ENCODE measurements at regions not wholly inside any gene's neighbourhood (a gene's known extent, or its start where the extent isn't known, plus 50 kb on each side); places are given as distances from the start of the nearest gene placed in this dataset.

DNA sequence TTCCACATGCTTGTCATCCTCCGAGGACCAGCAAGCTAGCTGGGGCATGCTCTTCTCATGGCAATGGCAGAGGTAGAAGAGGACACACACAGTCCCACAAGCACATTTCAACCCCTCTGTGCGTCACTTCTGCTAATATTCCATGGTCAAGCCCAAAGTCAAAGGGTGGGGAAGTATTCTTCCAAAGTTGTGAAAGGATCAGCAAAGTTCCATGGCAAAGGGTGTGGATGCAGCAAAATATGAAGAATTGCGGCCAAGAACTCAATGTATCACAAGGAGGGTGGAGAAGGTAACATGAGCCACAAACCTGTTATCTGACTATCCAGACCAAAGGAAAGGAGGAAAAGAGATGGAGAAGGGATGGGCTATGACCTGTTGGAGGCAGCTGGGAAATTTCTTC is 71.2 kb upstream of the SNRK start:
- H3K9me3 Mint-ChIP-seq (ENCODE audit: low read depth) = no peaks in the 10 kb centered on the region

DNA sequence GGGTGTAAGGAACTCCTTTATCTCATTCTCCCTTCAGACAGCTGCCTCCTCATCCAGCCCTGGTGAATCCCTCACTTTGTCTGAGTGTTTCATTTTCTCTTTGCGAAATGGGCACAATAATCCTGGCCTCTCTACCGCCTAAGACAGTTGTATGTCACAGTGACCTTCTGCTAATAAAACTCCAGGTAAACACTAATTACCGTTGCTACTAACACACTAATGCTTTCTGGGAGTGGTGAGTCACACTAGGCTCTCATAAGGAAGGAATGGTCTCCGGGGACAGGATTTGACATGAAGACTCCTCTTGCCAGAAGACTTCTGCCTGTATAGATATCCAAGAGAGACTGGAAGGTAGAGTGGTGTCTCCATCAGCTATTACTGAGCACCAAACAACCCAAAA is 71.7 kb upstream of the SNRK start:
- no peaks in the 10 kb centered on the region for H3K36me3 Mint-ChIP-seq
- no peaks in the 10 kb centered on the region for H3K27me3 Mint-ChIP-seq
- H3K27ac Mint-ChIP-seq = no peak overlapping the region
- H3K4me3 Mint-ChIP-seq = no peak overlapping the region
- peaks cover 47% of the 10 kb centered on the region for H3K4me1 Mint-ChIP-seq (ENCODE audit: low read depth)
- no peaks in the 10 kb centered on the region for H3K9me3 Mint-ChIP-seq (ENCODE audit: low read depth)

More for the DNA sequence above, 71.2 kb upstream of the SNRK start:
- H3K27ac Mint-ChIP-seq = no peak overlapping the region
- H3K27me3 Mint-ChIP-seq = no peaks in the 10 kb centered on the region
- H3K4me1 Mint-ChIP-seq (ENCODE audit: low read depth) = peaks cover 52% of the 10 kb centered on the region
- no peaks in the 10 kb centered on the region for H3K36me3 Mint-ChIP-seq
- no peak overlapping the region for H3K4me3 Mint-ChIP-seq

DNA sequence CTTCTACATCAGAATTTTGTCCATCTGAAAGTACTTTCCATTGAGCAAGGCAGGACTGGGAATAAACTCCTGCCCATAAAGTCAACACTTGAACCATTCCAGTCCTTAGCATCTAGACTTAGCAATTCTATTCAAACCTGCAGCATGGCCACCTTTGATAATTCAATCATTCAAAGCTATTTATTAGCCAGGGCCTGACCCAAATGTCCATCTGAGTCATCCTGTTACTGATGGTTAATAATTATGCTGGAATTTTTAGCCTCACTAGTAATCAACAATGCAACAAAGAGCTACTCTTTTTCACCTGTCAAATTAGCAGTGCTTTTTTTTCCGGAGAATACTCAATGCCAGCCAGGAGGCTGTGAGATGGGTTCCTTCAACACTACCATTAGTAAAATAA is 72.7 kb upstream of the SNRK start:
- Mint-ChIP-seq H3K9me3 (ENCODE audit: low read depth) (no peaks in the 10 kb centered on the region), H3K4me3 (no peak overlapping the region), H3K27ac (no peak overlapping the region), H3K4me1 (ENCODE audit: low read depth) (peaks cover 40% of the 10 kb centered on the region), H3K27me3 (no peaks in the 10 kb centered on the region), H3K36me3 (no peaks in the 10 kb centered on the region)

DNA sequence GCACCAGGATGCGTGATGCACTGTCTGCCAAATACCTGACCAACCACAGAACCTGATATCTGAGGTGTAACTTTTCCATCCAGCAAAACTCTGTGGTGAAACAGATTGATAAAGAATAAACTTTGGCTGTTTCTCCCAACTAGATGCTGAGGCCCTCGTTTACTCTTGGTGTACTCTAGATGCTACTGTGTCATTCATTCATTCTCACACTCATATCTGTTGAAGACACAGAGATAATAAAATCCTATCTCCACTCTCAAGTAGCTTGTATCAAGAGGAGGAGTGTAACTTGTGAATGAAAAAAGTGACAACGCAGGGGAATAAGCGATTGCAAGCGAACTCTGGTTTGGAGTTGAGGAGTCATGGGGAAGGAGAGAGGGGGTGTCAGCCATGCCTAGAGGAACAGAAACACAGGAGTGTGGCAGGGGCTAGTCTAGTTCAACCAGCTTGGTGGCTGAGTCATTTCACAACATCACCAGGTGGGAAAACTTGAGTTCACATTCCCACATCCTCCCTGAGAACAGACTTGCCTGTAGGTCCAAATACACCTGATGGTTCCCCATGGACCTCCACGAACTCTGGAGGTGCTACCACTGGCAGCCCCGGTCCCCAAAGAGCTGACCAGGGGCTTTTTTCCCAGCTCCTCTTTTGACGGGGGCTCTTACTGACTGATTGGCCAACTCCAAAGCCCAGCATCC is 73.3 kb upstream of the SNRK start:
- Mint-ChIP-seq H3K9me3 (ENCODE audit: low read depth) (no peaks in the 10 kb centered on the region), H3K27me3 (no peaks in the 10 kb centered on the region), H3K4me3 (no peak overlapping the region), H3K27ac (no peak overlapping the region), H3K36me3 (no peaks in the 10 kb centered on the region), H3K4me1 (ENCODE audit: low read depth) (peaks cover 36% of the 10 kb centered on the region)

DNA sequence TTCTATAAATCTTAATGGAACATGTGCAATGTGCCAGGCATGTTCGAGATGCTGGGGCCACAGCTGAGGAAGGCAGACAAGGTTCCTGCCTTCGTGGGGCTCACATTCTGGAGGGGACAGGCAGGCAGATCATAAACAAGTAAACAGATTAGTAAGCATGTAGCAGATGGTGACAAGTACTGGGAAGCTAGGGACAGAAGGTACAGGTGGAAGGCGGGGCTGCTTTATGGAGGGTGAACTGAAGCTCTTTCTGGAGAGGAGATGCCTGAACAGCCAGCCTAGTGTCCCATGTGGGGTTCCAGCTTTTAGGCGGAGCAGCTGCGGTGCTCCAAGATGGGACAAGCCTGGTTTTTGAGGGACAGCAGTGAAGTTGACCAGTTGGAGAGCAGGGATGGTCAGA is 74.7 kb upstream of the SNRK start:
- no peaks in the 10 kb centered on the region for H3K9me3 Mint-ChIP-seq (ENCODE audit: low read depth)
- H3K36me3 Mint-ChIP-seq = no peaks in the 10 kb centered on the region
- H3K4me3 Mint-ChIP-seq = no peak overlapping the region
- H3K27me3 Mint-ChIP-seq = no peaks in the 10 kb centered on the region
- H3K27ac Mint-ChIP-seq = no peak overlapping the region
- peaks cover 22% of the 10 kb centered on the region for H3K4me1 Mint-ChIP-seq (ENCODE audit: low read depth)

DNA sequence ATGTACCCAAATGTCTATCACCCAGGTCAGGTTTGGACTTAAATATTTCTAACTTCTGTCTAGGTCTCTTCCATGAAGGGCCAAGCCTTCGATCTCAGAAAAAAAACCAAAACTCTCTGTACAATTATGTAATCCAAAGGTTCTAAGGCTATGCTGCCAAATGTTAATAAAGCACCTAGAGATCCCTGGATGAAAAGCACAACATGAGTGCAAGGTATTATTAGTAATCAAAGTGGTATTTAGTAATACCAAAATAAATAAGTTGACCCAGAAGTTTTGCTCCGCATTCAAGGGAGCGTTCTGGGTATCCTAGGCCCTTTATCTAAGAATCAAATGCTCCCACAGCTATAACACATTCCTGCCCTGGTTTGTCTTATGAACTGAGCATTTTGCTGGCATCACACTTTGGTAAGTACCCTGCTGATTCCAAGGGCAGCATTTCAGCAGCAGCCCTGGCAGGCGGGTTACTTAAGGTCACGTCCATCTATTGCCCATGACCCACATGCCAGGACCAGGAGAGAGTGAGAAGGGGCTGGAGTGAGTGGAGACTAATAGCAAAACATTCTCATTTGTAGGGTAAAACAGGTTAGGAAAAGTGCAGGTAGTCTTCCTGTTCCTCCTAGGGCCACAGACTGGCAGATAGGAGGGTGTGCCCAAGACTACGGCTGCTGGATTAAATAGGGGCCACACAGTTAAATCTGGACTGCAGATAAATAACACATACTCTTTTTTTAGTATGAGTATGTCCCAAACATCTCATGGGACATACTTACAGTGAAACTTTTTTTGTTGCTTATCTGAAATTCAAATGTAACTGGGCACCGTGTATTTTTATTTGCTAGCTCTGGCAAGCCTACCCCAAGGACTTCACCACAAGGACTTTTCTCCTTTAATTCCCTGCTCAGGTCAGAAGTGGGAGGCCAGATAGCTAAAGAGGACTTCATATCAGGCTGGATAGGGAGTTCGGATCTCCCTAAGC is 76.0 kb upstream of the SNRK start:
- Mint-ChIP-seq H3K4me3 (no peak overlapping the region), H3K27ac (no peak overlapping the region), H3K27me3 (no peaks in the 10 kb centered on the region), H3K9me3 (ENCODE audit: low read depth) (no peaks in the 10 kb centered on the region), H3K4me1 (ENCODE audit: low read depth) (peaks cover 9% of the 10 kb centered on the region), H3K36me3 (no peaks in the 10 kb centered on the region)

DNA sequence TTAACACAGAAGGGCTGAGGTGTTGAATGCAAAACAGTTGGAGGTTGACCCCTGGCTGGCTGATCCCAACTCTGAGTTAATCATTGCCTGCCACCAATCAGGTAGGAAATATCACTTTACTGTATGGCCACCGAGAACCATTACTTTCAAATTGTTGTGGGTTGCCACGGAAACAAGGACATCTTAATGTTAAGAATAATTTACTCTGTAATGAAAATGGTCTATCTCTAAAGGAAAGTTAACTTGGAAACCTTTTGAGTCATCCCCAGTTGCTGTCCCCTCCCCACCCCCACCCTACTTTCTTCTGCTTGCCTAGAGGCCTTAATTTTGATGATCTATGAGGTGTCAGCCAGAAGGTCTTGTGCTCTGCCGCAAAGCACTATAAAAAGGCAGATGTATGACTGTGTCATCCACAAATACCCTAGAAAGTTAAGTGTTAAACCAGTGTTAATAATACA is 78.7 kb upstream of the SNRK start:
- H3K27ac Mint-ChIP-seq = no peak overlapping the region
- H3K9me3 Mint-ChIP-seq (ENCODE audit: low read depth) = no peaks in the 10 kb centered on the region
- H3K4me3 Mint-ChIP-seq = no peak overlapping the region
- no peaks in the 10 kb centered on the region for H3K27me3 Mint-ChIP-seq
- H3K36me3 Mint-ChIP-seq = no peaks in the 10 kb centered on the region
- peaks cover 1% of the 10 kb centered on the region for H3K4me1 Mint-ChIP-seq (ENCODE audit: low read depth)

DNA sequence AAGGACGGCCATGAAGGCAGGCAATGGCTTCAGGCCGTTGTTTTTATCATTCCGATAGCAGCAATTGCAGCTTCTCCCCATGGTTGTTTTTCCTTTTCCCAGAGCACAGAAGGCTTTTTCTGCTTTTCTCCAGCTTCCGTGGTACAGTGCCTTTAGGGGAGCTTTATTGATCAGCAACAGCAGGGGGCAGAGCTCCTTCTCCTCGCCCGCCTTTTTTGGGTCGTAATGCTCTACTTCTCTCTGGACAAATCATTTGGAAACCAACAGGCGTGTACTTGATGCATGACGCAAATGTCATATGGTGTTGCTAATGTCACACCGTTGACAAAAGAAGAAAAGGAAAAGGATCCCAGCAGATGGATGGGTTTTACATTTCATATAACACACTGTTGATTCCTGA is 79.7 kb upstream of the SNRK start:
- Mint-ChIP-seq H3K4me1 (ENCODE audit: low read depth) (peaks cover 1% of the 10 kb centered on the region), H3K27me3 (no peaks in the 10 kb centered on the region), H3K27ac (no peak overlapping the region), H3K36me3 (no peaks in the 10 kb centered on the region), H3K4me3 (no peak overlapping the region), H3K9me3 (ENCODE audit: low read depth) (no peaks in the 10 kb centered on the region)

DNA sequence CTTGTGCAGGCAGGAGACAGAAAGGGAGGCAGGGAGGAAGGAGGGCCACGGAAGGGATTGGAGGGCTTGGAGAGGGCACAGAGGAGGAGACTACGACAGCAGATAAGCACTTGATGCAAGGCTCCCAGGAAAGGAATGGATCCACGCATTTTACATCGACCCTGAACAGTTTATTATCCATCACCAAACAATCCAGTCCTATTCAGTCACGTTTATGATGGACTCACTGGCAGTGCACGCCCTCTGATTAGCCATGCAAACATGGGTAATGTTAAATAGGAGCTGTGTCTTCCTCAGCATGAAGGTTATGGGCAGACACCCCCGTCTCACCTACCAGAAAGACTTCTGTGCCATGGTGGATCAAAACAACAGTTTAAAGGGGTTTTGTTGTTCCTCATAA is 80.2 kb upstream of the SNRK start:
- Mint-ChIP-seq H3K9me3 (ENCODE audit: low read depth) (no peaks in the 10 kb centered on the region), H3K27ac (no peak overlapping the region), H3K4me3 (no peak overlapping the region), H3K4me1 (ENCODE audit: low read depth) (peaks cover 6% of the 10 kb centered on the region), H3K27me3 (no peaks in the 10 kb centered on the region), H3K36me3 (no peaks in the 10 kb centered on the region)

DNA sequence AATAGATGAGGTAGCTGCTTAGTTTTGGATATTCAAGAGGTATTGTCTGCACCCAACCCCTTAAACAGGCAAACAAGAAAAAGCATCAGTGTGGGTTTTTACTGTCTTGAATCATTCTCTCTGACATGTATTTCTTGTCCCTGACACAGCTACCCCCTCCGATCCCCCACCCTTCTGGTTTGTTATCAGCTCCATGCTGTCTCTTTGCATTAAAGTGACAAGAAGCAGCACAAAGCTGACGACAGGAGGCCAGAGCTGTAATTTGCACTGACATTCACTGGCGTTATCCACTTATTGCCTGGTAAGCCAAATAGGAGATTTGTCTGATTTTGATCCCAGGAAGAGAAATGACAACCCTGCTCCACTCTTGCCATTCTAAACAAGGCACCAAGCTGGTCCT is 83.3 kb upstream of the SNRK start:
- H3K36me3 Mint-ChIP-seq = no peaks in the 10 kb centered on the region
- no peaks in the 10 kb centered on the region for H3K27me3 Mint-ChIP-seq
- H3K4me1 Mint-ChIP-seq (ENCODE audit: low read depth) = peaks cover 23% of the 10 kb centered on the region
- no peak overlapping the region for H3K4me3 Mint-ChIP-seq
- no peak overlapping the region for H3K27ac Mint-ChIP-seq
- no peaks in the 10 kb centered on the region for H3K9me3 Mint-ChIP-seq (ENCODE audit: low read depth)

DNA sequence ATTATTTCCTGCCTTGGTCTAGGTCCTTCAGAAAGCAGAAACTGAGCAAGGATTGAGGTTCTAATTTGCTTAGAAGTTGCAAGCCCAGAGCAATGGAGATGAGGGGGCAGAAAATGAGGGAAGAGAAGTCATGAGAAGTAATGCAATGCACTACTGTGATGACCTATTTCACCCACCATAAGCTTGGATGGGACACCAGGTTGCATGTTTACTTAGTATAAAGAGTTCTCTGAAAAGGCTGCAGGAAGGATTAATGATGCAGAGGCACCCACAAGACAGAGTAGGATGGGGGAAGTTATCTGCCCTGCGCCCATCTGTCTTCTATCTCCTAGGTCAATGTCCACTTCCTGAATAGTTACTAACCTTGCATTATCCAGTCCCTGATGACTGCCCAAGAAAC is 84.8 kb upstream of the SNRK start:
- H3K27ac Mint-ChIP-seq = no peak overlapping the region
- H3K4me1 Mint-ChIP-seq (ENCODE audit: low read depth) = peaks cover 37% of the 10 kb centered on the region
- no peak overlapping the region for H3K4me3 Mint-ChIP-seq
- H3K27me3 Mint-ChIP-seq = no peaks in the 10 kb centered on the region
- no peaks in the 10 kb centered on the region for H3K9me3 Mint-ChIP-seq (ENCODE audit: low read depth)
- H3K36me3 Mint-ChIP-seq = no peaks in the 10 kb centered on the region

DNA sequence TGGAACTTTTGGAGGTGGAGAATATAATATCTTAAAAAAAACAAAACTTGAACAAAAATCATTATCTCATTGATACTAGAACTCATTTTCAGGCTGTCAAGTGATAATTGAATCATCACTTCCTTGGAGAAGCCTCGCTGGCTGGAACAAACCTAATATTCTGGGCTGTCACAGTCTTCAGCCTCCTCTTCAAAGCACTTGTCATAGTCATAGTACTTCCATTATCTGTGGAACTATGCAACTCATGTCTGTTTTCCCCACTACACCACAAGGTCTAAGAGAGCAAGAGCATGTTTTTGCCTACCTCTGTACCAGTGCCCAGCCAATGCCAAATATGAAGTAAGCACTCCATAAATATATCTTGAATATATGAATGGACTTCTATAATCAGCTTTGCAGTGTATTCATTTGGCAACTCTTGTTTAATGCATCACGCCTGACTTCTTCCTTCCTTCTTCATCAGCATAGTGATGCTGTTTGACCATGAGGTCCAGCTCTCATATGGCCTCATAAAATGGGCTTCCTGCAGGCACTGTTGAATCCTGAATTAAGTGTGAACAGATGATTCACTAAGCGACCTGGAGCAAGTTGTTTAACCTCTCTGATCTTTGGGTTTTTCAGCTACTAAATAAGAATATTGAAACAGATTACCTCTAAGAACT is 86.6 kb upstream of the SNRK start:
- Mint-ChIP-seq H3K36me3 (no peaks in the 10 kb centered on the region), H3K4me1 (ENCODE audit: low read depth) (peaks cover 55% of the 10 kb centered on the region), H3K27ac (no peak overlapping the region), H3K9me3 (ENCODE audit: low read depth) (no peaks in the 10 kb centered on the region), H3K4me3 (no peak overlapping the region), H3K27me3 (no peaks in the 10 kb centered on the region)

DNA sequence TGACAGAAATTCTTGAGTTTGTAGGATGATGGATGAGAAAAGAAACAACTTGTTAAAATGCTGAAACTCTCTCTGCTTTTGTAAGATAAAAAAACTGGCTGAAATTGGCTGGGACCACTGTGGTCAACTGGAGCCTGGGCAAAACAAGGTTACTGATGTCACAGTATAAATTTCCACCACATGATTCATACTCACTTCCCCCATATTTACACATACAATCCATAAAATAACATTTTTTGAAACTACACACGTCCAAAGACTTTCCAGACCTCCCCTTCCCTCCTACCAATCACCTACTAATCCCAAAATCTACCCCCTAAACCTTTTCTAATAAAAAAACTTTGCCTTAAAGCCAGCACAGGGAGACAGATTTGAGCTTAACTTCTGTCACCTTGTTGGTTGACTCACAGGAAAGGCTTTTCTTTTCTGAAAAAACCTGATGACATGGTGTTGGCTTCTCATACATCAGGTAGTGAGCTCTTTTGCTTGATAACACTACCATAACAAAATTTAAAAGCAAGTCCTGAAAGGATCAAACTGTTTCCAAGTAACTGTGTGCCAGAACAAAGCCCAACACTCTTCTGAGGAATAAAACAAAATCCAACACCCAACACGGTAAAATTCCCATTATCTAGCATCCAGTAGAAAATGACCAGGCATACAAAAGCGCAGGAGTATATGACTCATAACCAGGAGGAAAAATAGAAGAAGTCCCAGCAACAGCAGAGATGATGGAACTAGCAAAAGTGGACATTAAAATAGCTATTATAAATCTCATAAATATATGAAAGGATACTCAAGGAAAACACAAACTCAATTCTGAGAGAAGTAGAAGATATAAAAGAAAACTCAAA is 87.3 kb upstream of the SNRK start:
- Mint-ChIP-seq H3K27me3 (no peaks in the 10 kb centered on the region), H3K4me1 (ENCODE audit: low read depth) (peaks cover 63% of the 10 kb centered on the region), H3K36me3 (no peaks in the 10 kb centered on the region), H3K9me3 (ENCODE audit: low read depth) (no peaks in the 10 kb centered on the region), H3K4me3 (peak overlapping the region; percentile 27), H3K27ac (peak overlapping the region; percentile 72)

DNA sequence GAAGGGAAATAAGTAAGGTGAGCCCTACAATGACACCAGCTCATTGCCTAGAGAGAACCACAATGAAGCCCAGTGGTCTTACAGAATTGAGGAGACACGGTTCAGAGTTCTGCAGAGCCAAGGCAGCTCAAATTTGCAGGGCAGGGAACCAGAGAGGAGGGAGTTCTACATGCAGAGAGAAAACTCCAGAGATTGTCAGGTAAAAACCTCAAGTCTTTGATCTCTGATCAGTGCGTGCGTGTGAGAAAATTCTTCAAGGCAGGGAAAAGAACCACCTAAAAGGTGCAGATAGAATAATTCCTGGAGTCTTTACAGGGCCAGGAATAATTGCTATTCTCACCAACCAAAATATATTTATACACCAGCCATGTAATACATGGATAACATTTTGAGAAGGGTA is 88.0 kb upstream of the SNRK start:
- H3K27ac Mint-ChIP-seq = no peak overlapping the region
- H3K4me1 Mint-ChIP-seq (ENCODE audit: low read depth) = peaks cover 69% of the 10 kb centered on the region
- H3K9me3 Mint-ChIP-seq (ENCODE audit: low read depth) = no peaks in the 10 kb centered on the region
- no peaks in the 10 kb centered on the region for H3K36me3 Mint-ChIP-seq
- no peak overlapping the region for H3K4me3 Mint-ChIP-seq
- no peaks in the 10 kb centered on the region for H3K27me3 Mint-ChIP-seq
